BLaER1 treated with 17β-estradiol and CSF1 and Interleukin-3, amounts not matched to agents 10 nM and 100 nM (cell line): ENCODE measurements at regions not wholly inside any gene's neighbourhood (a gene's known extent, or its start where the extent isn't known, plus 50 kb on each side); places are given as distances from the start of the nearest gene placed in this dataset.

Experiments
- H3K27ac ChIP-seq, 11 experiments: shearing (Covaris generic); formaldehyde crosslinking; 2 replicates each; pipeline ENCODE4 v1.8.1; 2022
- H3K27me3 ChIP-seq, 11 experiments: shearing (Covaris generic); formaldehyde crosslinking; 2 replicates each; pipeline ENCODE4 v1.8.1; 2022
- H3K36me3 ChIP-seq, 11 experiments: shearing (Covaris generic); formaldehyde crosslinking; 2 replicates each; pipeline ENCODE4 v1.8.1; 2022
- H3K4me1 ChIP-seq, 10 experiments: shearing (Covaris generic); formaldehyde crosslinking; 2 replicates each; pipeline ENCODE4 v1.8.1; 2022
- H3K4me2 ChIP-seq, 11 experiments: shearing (Covaris generic); formaldehyde crosslinking; 2 replicates each; pipeline ENCODE4 v1.8.1; 2022
- H3K4me3 ChIP-seq, 10 experiments: shearing (Covaris generic); formaldehyde crosslinking; 2 replicates each; pipeline ENCODE4 v1.8.1; 2022
- H3K9ac ChIP-seq, 11 experiments: shearing (Covaris generic); formaldehyde crosslinking; 2 replicates each; pipeline ENCODE4 v1.8.1; 2022
- H3K9me3 ChIP-seq, 11 experiments: shearing (Covaris generic); formaldehyde crosslinking; replicated peaks in 1 of 11; 2 replicates each; pipeline ENCODE4 v1.8.1; 2022
- H4K20me1 ChIP-seq, 11 experiments: shearing (Covaris generic); formaldehyde crosslinking; 2 replicates each; pipeline ENCODE4 v1.8.1; 2022
- Cebpa-rat ChIP-seq, 11 experiments: shearing (Covaris generic); IDR thresholded peaks; 2 replicates each; pipeline ENCODE4 v1.8.1; 2022

GRCh38 chr3:106931904-106932303 lies 445.3 kb upstream of the CCDC54 start:
- TF ChIP-seq Cebpa-rat (IDR thresholded peaks at IDR 0.05), result no peak
- Histone ChIP-seq H3K27ac (no peak overlapping the region), H3K36me3 (no peaks in the 10 kb centered on the region), H3K4me1 (peaks cover 0 to 17% (median 12%) of the 10 kb centered on the region in 10 experiments; a peak in 18 of 20 replicates), H3K4me3 (no peak overlapping the region), H3K4me2 (no peak overlapping the region), H3K27me3 (no peaks in the 10 kb centered on the region), H3K9ac (no peak overlapping the region), H3K9me3 (peaks cover 10 to 36% (median 23%) of the 10 kb centered on the region in 11 experiments), H4K20me1 (no peaks in the 10 kb centered on the region)

- Histone ChIP-seq H4K20me1 (no peaks in the 10 kb centered on the region), H3K4me3 (peak overlapping the region in 3 of 10 experiments; percentile 12 to 17 (median 14); a peak in 3 of 20 replicates), H3K27ac (peak overlapping the region in 4 of 11 experiments; percentile 17 to 49 (median 25); a peak in 5 of 22 replicates), H3K4me2 (peak overlapping the region; percentile 11 to 80 (median 62); a peak in 17 of 22 replicates), H3K36me3 (no peaks in the 10 kb centered on the region), H3K9me3 (peaks cover 10 to 38% (median 28%) of the 10 kb centered on the region in 11 experiments), H3K4me1 (peaks cover 0 to 22% (median 13%) of the 10 kb centered on the region in 10 experiments; a peak in 18 of 20 replicates), H3K27me3 (no peaks in the 10 kb centered on the region), H3K9ac (no peak overlapping the region; a peak in 1 of 22 replicates)
- no peak for TF ChIP-seq Cebpa-rat (IDR thresholded peaks at IDR 0.05)
Observed at GRCh38 chr3:106936337-106936736, 440.9 kb upstream of the CCDC54 start.

DNA sequence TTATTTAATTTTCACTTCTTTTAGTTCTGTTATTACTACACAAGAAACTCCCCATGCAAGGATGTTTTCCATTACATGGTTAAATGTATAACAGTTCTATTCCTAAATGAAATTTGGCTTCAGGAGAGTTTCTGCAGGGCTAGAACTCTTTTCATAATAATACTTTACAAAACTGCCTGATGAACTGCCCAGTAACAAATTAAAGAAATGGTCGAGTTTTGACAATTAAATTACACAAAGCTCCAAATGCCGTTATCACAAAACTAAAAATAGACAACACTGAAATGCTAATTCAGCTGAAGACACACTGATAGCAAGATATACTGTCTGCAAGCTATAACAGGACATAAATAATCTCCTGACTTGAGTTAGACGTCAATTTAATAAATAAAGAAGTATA lies 435.2 kb upstream of the CCDC54 start:
- Histone ChIP-seq H4K20me1 (no peaks in the 10 kb centered on the region), H3K27me3 (no peaks in the 10 kb centered on the region), H3K4me3 (no peak overlapping the region), H3K4me1 (peaks cover 0 to 28% (median 17%) of the 10 kb centered on the region in 10 experiments; a peak in 17 of 20 replicates), H3K9me3 (peaks cover 0 to 21% (median 10%) of the 10 kb centered on the region in 11 experiments; a peak in 9 of 22 replicates), H3K36me3 (no peaks in the 10 kb centered on the region), H3K27ac (no peak overlapping the region), H3K4me2 (no peak overlapping the region), H3K9ac (no peak overlapping the region)
- no peak for TF ChIP-seq Cebpa-rat (IDR thresholded peaks at IDR 0.05)

GRCh38 chr3:106943071-106943470 lies 434.2 kb upstream of the CCDC54 start:
- H3K27ac ChIP-seq, result 0 out of 22 replicates have a peak overlapping the region, but pooled peaks of 1 of the 11 experiments have one; percentile 16
- H3K9me3 ChIP-seq, result peaks cover 0 to 20% (median 10%) of the 10 kb centered on the region in 11 experiments; a peak in 9 of 22 replicates
- no peaks in the 10 kb centered on the region for H3K27me3 ChIP-seq
- no peaks in the 10 kb centered on the region for H3K36me3 ChIP-seq
- no peak overlapping the region for H3K4me2 ChIP-seq
- peaks cover 0 to 24% (median 17%) of the 10 kb centered on the region in 10 experiments; a peak in 17 of 20 replicates for H3K4me1 ChIP-seq
- no peak overlapping the region for H3K4me3 ChIP-seq
- H3K9ac ChIP-seq, result no peak overlapping the region
- no peaks in the 10 kb centered on the region for H4K20me1 ChIP-seq
- TF ChIP-seq Cebpa-rat (IDR thresholded peaks at IDR 0.05), result no peak

DNA sequence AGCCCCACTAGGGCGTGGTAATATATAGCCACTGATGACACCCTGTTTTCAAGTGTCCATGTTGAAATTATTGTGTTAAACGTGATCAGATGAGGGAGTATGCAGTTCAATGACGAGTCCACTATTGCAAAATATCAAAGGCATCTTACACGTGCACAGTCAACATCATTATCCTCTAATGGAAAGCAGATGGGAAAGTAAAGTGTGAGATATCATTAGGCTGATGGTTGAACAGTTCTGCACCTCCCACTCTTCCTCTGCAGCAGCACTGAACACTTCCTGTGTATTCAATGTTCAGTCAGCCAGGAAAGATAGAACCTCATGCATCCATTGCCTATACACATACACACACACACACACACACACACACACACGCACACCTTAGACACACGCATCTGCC lies 431.8 kb upstream of the CCDC54 start:
- H3K36me3 ChIP-seq, result no peaks in the 10 kb centered on the region
- H3K9ac ChIP-seq, result peak overlapping the region in 4 of 11 experiments; percentile 32 to 62 (median 46); a peak in 6 of 22 replicates

GRCh38 chr3:106946866-106947265 lies 430.4 kb upstream of the CCDC54 start:
- no peak overlapping the region for H3K9ac ChIP-seq
- H3K4me3 ChIP-seq, result no peak overlapping the region
- H4K20me1 ChIP-seq, result no peaks in the 10 kb centered on the region
- no peaks in the 10 kb centered on the region for H3K9me3 ChIP-seq
- peak overlapping the region in 1 of 11 experiments; percentile 16; a peak in 3 of 22 replicates for H3K4me2 ChIP-seq
- H3K27ac ChIP-seq, result peak overlapping the region in 1 of 11 experiments; percentile 80; a peak in 1 of 22 replicates
- H3K27me3 ChIP-seq, result no peaks in the 10 kb centered on the region
- H3K4me1 ChIP-seq, result peaks cover 0 to 24% (median 17%) of the 10 kb centered on the region in 10 experiments; a peak in 17 of 20 replicates
- TF ChIP-seq Cebpa-rat (IDR thresholded peaks at IDR 0.05), result no peak
- no peaks in the 10 kb centered on the region for H3K36me3 ChIP-seq

More for the DNA sequence above, 431.8 kb upstream of the CCDC54 start:
- peak overlapping the region in 8 of 11 experiments; percentile 17 to 80 (median 65); a peak in 15 of 22 replicates for H3K27ac ChIP-seq
- H3K4me1 ChIP-seq, result peaks cover 0 to 24% (median 17%) of the 10 kb centered on the region in 10 experiments; a peak in 17 of 20 replicates
- no peaks in the 10 kb centered on the region for H3K27me3 ChIP-seq
- no peak overlapping the region for H3K4me3 ChIP-seq
- TF ChIP-seq Cebpa-rat (IDR thresholded peaks at IDR 0.05), result peak in 2 of 11 experiments; percentile 30 to 36; a peak in 1 of 22 replicates
- H3K4me2 ChIP-seq, result peak overlapping the region in 10 of 11 experiments; percentile 16 to 70 (median 48); a peak in 17 of 22 replicates
- no peaks in the 10 kb centered on the region for H3K9me3 ChIP-seq
- no peaks in the 10 kb centered on the region for H4K20me1 ChIP-seq

- peaks cover 0 to 8% (median 0%) of the 10 kb centered on the region in 11 experiments; a peak in 4 of 22 replicates for H3K9me3 ChIP-seq
- H3K27me3 ChIP-seq, result no peaks in the 10 kb centered on the region
- H3K4me2 ChIP-seq, result no peak overlapping the region
Observed at GRCh38 chr3:106957029-106957428, 420.2 kb upstream of the CCDC54 start.

DNA sequence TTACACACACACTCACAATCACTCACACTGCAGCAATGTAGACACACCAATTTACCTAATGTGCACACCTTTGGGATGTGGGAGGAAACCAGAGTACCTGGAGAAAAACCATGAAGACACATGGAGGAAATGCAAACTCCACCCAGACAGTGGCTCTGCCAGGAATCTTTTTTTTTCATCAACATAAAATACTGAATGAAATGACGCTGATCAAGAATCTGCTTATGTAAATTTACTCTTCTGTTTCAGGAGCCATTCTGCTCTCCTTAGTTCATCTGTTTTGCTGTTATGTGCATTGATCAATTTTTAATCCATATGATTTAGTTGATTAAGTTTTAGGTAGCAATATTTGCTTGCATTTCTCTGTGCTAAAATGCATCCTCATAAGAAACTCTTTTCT lies 414.2 kb upstream of the CCDC54 start:
- Histone ChIP-seq H3K27me3 (no peaks in the 10 kb centered on the region), H3K9me3 (0 out of 22 replicates have a peak, but pooled peaks cover 0 to 5% (median 0%) of the 10 kb centered on the region in 11 experiments), H3K4me2 (no peak overlapping the region), H4K20me1 (no peaks in the 10 kb centered on the region), H3K4me3 (no peak overlapping the region), H3K4me1 (no peaks in the 10 kb centered on the region), H3K27ac (no peak overlapping the region), H3K36me3 (no peaks in the 10 kb centered on the region), H3K9ac (no peak overlapping the region)
- no peak for TF ChIP-seq Cebpa-rat (IDR thresholded peaks at IDR 0.05)

More at GRCh38 chr3:106957029-106957428, 420.2 kb upstream of the CCDC54 start:
- H3K9ac ChIP-seq, result no peak overlapping the region
- no peak for TF ChIP-seq Cebpa-rat (IDR thresholded peaks at IDR 0.05)
- H3K27ac ChIP-seq, result no peak overlapping the region
- H3K4me3 ChIP-seq, result no peak overlapping the region
- H4K20me1 ChIP-seq, result no peaks in the 10 kb centered on the region
- H3K36me3 ChIP-seq, result no peaks in the 10 kb centered on the region
- no peaks in the 10 kb centered on the region for H3K4me1 ChIP-seq

GRCh38 chr3:106963442-106963841 lies 413.8 kb upstream of the CCDC54 start:
- H3K36me3 ChIP-seq, result no peaks in the 10 kb centered on the region
- TF ChIP-seq Cebpa-rat (IDR thresholded peaks at IDR 0.05), result no peak
- H4K20me1 ChIP-seq, result no peaks in the 10 kb centered on the region
- H3K9ac ChIP-seq, result no peak overlapping the region
- 0 out of 22 replicates have a peak, but pooled peaks cover 0 to 5% (median 0%) of the 10 kb centered on the region in 11 experiments for H3K9me3 ChIP-seq
- no peaks in the 10 kb centered on the region for H3K27me3 ChIP-seq
- H3K4me1 ChIP-seq, result no peaks in the 10 kb centered on the region
- H3K27ac ChIP-seq, result no peak overlapping the region
- no peak overlapping the region for H3K4me3 ChIP-seq
- no peak overlapping the region for H3K4me2 ChIP-seq
